ENCODE measurements at regions not wholly inside any gene's neighbourhood (a gene's known extent, or its start where the extent isn't known, plus 50 kb on each side); places are given as distances from the start of the nearest gene placed in this dataset.

DNA sequence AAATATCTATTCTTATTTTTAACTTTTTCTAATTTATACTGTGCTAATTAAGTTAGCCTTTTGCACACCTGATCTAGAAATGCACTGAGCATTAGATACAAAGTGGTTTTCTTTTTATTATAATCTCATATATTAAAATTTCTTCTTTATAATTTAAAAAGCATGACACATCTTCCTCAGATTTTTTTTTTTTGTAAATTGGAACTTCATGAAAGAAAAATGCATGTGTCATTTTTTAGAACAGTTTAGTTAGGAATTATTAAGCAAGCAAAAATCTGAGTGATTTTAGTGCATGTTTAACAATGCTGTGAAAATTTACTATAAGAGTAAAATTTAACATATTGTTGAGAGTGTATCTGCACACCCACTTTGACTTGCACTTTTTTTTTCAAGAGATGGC lies 367.9 kb downstream of the TFEC start:
- TF ChIP-seq, protein P1, sequence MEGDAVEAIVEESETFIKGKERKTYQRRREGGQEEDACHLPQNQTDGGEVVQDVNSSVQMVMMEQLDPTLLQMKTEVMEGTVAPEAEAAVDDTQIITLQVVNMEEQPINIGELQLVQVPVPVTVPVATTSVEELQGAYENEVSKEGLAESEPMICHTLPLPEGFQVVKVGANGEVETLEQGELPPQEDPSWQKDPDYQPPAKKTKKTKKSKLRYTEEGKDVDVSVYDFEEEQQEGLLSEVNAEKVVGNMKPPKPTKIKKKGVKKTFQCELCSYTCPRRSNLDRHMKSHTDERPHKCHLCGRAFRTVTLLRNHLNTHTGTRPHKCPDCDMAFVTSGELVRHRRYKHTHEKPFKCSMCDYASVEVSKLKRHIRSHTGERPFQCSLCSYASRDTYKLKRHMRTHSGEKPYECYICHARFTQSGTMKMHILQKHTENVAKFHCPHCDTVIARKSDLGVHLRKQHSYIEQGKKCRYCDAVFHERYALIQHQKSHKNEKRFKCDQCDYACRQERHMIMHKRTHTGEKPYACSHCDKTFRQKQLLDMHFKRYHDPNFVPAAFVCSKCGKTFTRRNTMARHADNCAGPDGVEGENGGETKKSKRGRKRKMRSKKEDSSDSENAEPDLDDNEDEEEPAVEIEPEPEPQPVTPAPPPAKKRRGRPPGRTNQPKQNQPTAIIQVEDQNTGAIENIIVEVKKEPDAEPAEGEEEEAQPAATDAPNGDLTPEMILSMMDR (IDR thresholded peaks at IDR 0.05; ENCODE audit: insufficient read depth, low read length, poor library complexity, severe bottlenecking), result no peak
- Histone ChIP-seq H3K27me3 (ENCODE audit: control insufficient read depth, insufficient read depth, low read length) (no peaks in the 10 kb centered on the region), H3K36me3 (ENCODE audit: control insufficient read depth, insufficient read depth, low read length) (no peaks in the 10 kb centered on the region), H3K4me3 (ENCODE audit: low read depth, low read length) (no peak overlapping the region)
- no peak for DNase-seq (ENCODE audit: low read depth)

- Histone ChIP-seq H3K36me3 (ENCODE audit: control insufficient read depth, insufficient read depth, low read length) (no peaks in the 10 kb centered on the region), H3K4me3 (ENCODE audit: low read depth, low read length) (no peak overlapping the region), H3K27me3 (ENCODE audit: control insufficient read depth, insufficient read depth, low read length) (no peaks in the 10 kb centered on the region)
- no peak for DNase-seq (ENCODE audit: low read depth)
- TF ChIP-seq, protein P1 (IDR thresholded peaks at IDR 0.05; ENCODE audit: insufficient read depth, low read length, poor library complexity, severe bottlenecking), result no peak
These were observed 368.4 kb downstream of the TFEC start for GRCh38 chr7:115662120-115662519.

- no peaks in the 10 kb centered on the region for H3K27me3 ChIP-seq (ENCODE audit: control insufficient read depth, insufficient read depth, low read length)
- no peak overlapping the region for H3K4me3 ChIP-seq (ENCODE audit: low read depth, low read length)
- H3K36me3 ChIP-seq (ENCODE audit: control insufficient read depth, insufficient read depth, low read length), result no peaks in the 10 kb centered on the region
- no peak for DNase-seq (ENCODE audit: low read depth)
- TF ChIP-seq, protein P1 (IDR thresholded peaks at IDR 0.05; ENCODE audit: insufficient read depth, low read length, poor library complexity, severe bottlenecking), result no peak
These were observed 372.3 kb downstream of the TFEC start for GRCh38 chr7:115658223-115658622.

GRCh38 chr7:115654384-115655214 lies 376.0 kb downstream of the TFEC start:
- H3K27me3 ChIP-seq (ENCODE audit: control insufficient read depth, insufficient read depth, low read length), result no peaks in the 10 kb centered on the region
- H3K36me3 ChIP-seq (ENCODE audit: control insufficient read depth, insufficient read depth, low read length), result no peaks in the 10 kb centered on the region
- no peak for DNase-seq (ENCODE audit: low read depth)

DNA sequence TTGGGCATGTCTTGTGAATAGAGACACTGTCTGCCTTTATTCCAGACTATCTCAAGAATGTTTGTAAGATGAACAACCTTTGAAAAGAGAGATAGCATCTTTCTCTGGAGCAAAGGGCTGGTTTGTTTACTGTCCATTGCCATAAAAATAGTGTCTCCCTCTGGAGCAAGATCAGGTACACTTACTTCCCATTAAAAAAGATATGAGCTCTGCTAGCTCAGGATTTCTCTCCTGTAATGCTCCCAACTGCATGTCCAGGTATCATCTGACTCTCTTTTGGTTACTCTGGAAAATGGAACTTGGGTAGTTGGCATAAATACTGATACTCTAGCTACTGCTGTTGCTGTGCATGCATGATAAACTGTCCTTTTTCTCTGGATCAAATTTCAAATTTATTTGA lies 381.1 kb downstream of the TFEC start:
- TF ChIP-seq, protein P1 (IDR thresholded peaks at IDR 0.05; ENCODE audit: insufficient read depth, low read length, poor library complexity, severe bottlenecking), result no peak
- no peaks in the 10 kb centered on the region for H3K36me3 ChIP-seq (ENCODE audit: control insufficient read depth, insufficient read depth, low read length)
- no peak overlapping the region for H3K4me3 ChIP-seq (ENCODE audit: low read depth, low read length)
- no peaks in the 10 kb centered on the region for H3K27me3 ChIP-seq (ENCODE audit: control insufficient read depth, insufficient read depth, low read length)
- no peak for DNase-seq (ENCODE audit: low read depth)

More at GRCh38 chr7:115654384-115655214, 376.0 kb downstream of the TFEC start:
- TF ChIP-seq, protein P1 (IDR thresholded peaks at IDR 0.05; ENCODE audit: insufficient read depth, low read length, poor library complexity, severe bottlenecking), result no peak
- no peak overlapping the region for H3K4me3 ChIP-seq (ENCODE audit: low read depth, low read length)

GRCh38 chr7:115647712-115648111 lies 382.9 kb downstream of the TFEC start:
- H3K27me3 ChIP-seq (ENCODE audit: control insufficient read depth, insufficient read depth, low read length), result no peaks in the 10 kb centered on the region
- TF ChIP-seq, protein P1 (IDR thresholded peaks at IDR 0.05; ENCODE audit: insufficient read depth, low read length, poor library complexity, severe bottlenecking), result no peak
- DNase-seq (ENCODE audit: low read depth), result no peak
- H3K4me3 ChIP-seq (ENCODE audit: low read depth, low read length), result no peak overlapping the region
- no peaks in the 10 kb centered on the region for H3K36me3 ChIP-seq (ENCODE audit: control insufficient read depth, insufficient read depth, low read length)
